ENCODE measurements at regions not wholly inside any gene's neighbourhood (a gene's known extent, or its start where the extent isn't known, plus 50 kb on each side); places are given as distances from the start of the nearest gene placed in this dataset.

- no peak for DNase-seq
- intact Hi-C loops (cut with micrococcal nuclease), result no loop called here
- no peak for ATAC-seq
Observed at GRCh38 chr4:166318810-166319525, 445.9 kb downstream of the TLL1 start.

GRCh38 chr4:166323250-166323649 lies 450.2 kb downstream of the TLL1 start:
- ATAC-seq (no peak), DNase-seq (no peak)
- intact Hi-C loops (cut with micrococcal nuclease), result no loop called here

DNA sequence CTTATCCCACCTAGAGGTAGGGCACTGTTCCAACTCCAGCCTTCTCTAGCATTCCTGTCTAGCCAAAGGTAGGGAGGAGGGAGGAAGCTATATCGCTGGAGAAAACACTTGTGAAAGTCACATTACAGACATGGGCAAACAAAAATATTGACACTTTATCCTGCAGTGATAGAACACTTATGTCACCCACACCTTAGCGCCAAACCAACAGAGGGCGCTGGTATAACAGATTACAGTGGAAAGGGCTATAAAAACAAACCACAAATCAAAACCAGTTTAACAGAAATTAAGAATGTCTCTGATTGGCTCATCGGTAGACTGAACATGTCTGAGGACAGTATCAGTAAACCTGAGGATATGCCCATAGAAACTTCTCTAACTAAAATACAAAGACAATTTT lies 451.3 kb downstream of the TLL1 start:
- intact Hi-C loops (cut with micrococcal nuclease), result no loop called here
- DNase-seq (no peak), ATAC-seq (no peak)

DNA sequence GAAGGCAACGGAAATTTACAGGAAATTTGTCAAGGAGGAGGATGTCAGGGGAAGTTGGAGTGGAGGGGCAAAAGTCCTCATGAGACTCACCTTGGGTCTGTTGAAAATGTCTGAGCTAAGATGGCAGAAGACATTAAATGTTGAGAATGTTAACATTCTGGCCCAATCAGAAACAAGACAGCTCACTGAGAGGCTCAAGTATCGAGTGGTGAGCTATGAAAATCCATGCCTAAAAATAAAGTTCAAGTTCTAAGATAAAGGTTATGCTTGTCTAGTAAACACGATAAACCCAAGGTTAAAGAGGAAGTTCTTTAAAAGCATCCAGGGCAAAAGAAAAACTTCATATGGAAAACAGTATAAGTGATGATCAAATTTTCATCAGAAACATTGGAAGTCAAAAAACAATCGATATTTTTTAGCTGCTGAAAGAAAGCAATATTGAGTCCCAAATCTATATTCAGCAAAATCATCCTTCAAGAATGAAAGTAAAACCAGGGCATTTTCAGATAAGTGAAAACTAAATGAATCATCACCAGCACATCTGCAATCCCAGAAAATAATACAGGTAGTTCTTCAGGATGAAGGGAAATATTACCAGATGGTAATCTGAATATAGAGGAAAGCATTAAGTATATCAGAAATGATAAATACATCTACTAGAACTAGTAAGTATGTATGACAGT lies 462.4 kb downstream of the TLL1 start:
- intact Hi-C loops (cut with micrococcal nuclease), result no loop called here
- ATAC-seq, result no peak
- no peak for DNase-seq

- intact Hi-C loops (cut with micrococcal nuclease), result no loop called here
- ATAC-seq, result no peak
- DNase-seq, result no peak
Observed at GRCh38 chr4:166341992-166342391, 469.0 kb downstream of the TLL1 start.

GRCh38 chr4:166363198-166363597 lies 490.2 kb downstream of the TLL1 start:
- DNase-seq, result no peak
- intact Hi-C loops (cut with micrococcal nuclease), result no loop called here
- ATAC-seq, result no peak

- no peak for ATAC-seq
- DNase-seq, result no peak
- intact Hi-C loops (cut with micrococcal nuclease), result no loop called here
Observed at GRCh38 chr4:166366012-166366411, 493.0 kb downstream of the TLL1 start.

DNA sequence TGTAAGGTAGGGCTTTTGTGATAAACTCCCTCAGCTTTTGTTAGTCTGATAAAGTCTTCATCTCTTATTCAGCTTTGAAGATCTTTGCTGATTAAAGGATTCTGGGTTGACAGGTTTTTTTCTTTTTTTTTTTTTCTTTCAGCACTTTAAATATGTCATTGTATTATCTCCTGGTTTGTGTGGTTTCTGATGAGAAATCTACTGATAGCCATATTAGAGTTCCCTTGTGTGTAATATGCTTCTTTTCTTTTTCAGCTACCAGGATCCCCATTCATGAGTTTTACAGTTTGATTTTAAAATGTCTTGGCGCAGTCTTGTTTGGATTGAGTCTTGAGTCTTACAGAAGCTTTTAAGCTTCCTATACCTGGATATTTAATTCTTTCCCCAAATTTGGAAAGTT lies 504.5 kb downstream of the TLL1 start:
- DNase-seq (no peak), ATAC-seq (no peak)
- intact Hi-C loops (cut with micrococcal nuclease), result no loop called here

DNA sequence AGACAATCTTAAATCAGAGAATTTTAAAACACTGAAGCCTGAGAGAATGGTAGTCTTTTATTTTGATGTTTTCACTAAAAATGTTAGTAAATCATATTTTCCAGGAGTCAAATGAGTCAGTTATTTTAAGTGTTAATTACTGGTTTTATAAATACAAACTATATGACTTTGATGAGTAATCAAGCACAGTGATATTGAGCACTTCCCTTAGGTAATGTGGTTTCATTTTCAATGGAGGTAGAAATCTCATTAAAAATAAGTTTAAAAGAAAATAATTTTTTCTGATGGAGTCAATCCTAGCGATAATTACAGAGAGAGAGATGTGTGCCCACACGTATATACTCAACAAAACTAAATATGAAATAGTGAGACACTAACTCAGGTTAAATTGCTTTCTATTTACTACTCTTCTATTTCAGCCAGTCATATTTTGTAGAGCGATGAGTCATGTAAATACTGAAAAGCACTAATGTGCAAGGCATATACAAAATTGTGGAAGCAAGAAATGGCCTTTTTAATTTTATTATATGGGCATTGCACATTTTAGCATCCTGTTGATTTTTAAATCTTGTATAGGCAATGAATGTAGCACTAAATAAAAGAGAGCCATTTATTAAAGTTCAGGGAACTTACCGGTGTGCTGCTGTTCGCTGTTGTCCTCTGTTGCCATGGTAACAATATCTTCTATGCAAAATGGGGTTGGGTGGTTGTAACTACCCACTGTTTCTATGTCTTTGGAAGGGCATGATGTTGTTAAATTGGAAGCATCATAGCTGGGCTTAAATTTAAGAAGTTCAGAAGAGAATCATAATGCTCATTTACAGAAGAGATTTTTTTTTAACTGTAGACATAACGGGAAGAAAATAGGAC lies 513.7 kb downstream of the TLL1 start:
- no peak for ATAC-seq
- no peak for DNase-seq
- intact Hi-C loops (cut with micrococcal nuclease), result no loop called here

DNA sequence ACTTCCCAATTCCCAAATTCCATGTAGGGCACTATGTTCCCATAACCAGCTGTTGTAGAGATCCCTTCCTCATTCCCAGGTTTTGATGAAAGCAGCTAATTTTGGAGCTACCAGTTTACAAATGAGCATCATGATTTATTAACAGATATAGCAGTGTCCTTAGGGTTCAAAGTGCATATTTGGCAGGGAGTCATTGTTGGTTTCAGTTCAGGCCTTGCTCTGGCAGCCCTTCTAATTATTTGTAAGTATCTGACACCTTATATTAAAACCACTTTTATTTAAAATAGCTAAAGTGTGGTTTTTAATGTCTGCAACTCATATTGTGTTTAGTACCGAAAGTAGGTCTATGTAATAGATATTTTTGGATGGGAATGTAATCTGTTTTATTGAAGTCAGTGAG lies 518.5 kb downstream of the TLL1 start:
- DNase-seq (no peak), ATAC-seq (no peak)
- intact Hi-C loops (cut with micrococcal nuclease), result no loop called here

GRCh38 chr4:166399021-166399420 lies 526.0 kb downstream of the TLL1 start:
- DNase-seq, result no peak
- ATAC-seq, result no peak
- intact Hi-C loops (cut with micrococcal nuclease), result no loop called here

DNA sequence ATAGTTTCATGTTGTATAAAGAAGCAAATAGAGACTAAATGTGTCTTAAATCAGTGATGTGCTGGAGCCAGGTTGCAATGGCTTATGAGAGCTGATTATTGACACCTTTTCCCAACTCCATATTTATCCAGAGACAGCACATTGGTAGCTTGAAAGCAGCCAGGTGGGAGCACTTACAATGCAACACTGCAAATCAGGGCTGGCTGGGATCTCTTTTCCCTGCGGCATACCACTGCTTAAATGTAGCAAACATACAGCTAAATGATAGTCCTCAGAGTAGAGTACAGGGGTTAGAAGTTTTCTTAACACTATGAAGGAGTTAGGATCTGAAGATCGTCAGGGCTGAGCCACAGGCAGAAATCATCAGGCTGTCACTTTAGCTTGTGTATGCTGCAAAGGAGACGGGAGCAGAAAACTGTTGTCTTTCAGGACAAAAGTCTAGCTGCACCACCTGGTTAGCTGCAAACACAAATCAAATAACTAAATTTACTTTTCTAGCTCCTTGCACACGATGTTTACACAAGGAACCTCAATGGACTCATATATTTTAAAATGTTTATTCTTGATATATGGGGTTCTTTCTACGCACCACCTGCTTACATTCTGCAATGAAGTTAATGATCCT lies 527.3 kb downstream of the TLL1 start:
- DNase-seq, result no peak
- ATAC-seq, result no peak
- intact Hi-C loops (cut with micrococcal nuclease), result no loop called here

DNA sequence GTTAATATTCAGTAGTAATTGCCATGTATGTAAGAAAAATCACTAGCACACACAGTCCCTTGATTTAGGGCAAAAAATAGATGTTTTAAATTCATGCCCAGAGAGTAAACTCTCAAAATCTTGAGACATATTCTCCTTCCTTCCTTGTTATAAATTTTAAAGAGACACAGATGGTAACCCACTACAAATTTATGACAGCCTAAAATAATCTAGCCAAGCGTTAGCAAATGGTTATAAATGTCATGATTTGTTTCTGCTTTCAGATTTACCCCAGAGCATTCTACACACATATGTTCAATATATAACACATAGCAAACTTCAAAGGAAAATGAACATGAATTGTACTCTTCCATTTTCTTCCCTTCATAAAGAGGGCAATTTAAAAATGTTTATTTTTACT lies 540.3 kb downstream of the TLL1 start:
- ATAC-seq, result no peak
- intact Hi-C loops (cut with micrococcal nuclease), result no loop called here
- DNase-seq, result no peak

- no peak for ATAC-seq
- no peak for DNase-seq
- intact Hi-C loops (cut with micrococcal nuclease), result no loop called here
Observed at GRCh38 chr4:166414431-166414830, 541.4 kb downstream of the TLL1 start.

- no peak for ATAC-seq
- intact Hi-C loops (cut with micrococcal nuclease), result no loop called here
- no peak for DNase-seq
Observed at GRCh38 chr4:166415749-166416148, 542.7 kb downstream of the TLL1 start.

- ATAC-seq, result no peak
- no peak for DNase-seq
- intact Hi-C loops (cut with micrococcal nuclease), result no loop called here
Observed at GRCh38 chr4:166421556-166422156, 548.6 kb downstream of the TLL1 start.

DNA sequence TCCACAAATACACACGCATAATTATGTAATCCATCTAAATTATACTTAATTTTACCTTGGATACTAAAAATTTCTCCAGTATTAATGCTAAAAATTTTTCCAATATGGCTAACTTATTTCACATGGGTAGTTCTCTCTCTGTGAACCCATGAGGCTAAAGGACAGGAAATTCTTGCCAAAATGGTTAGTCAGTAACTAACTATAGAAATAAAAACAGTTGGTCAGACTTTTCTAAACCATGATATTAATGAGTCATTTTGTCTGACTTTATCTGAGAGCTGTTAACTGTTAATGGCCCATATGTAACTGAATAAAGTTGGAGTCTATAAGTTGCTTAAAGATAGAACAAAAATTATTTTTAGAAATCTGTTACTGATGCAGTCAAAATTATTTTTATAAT lies 549.4 kb downstream of the TLL1 start:
- no peak for ATAC-seq
- intact Hi-C loops (cut with micrococcal nuclease), result no loop called here
- DNase-seq, result no peak

GRCh38 chr4:166426300-166426863 lies 553.3 kb downstream of the TLL1 start:
- ATAC-seq, result no peak
- DNase-seq, result no peak
- intact Hi-C loops (cut with micrococcal nuclease), result no loop called here

- intact Hi-C loops (cut with micrococcal nuclease), result no loop called here
- DNase-seq (no peak), ATAC-seq (no peak)
Observed at GRCh38 chr4:166432125-166432524, 559.1 kb downstream of the TLL1 start.
